PC-3 (cell line): ENCODE measurements at regions not wholly inside any gene's neighbourhood (a gene's known extent, or its start where the extent isn't known, plus 50 kb on each side); places are given as distances from the start of the nearest gene placed in this dataset.

Source experiments
- ATAC-seq: fragments of 200-7000 bp; cut with Tn5 transposase; 2 replicates; pipeline ENCODE4 v1.9.1; 2020; ENCODE audit warnings: mild to moderate bottlenecking, moderate library complexity
- BruUV-seq: library from RNA; stranded (reverse); fragments of 400-500 nt; replicated peaks from 2 replicates; lab custom pipeline; 2021; lab: Mats Ljungman, UMichigan
- CTCF ChIA-PET: fragments of 300-600 bp; sonication (Branson Sonifier 250); formaldehyde crosslinking; loops from one replicate; lab custom pipeline; 2022; ENCODE audit warnings: antibody characterized with exemption; lab: Charles Lee
- POLR2A ChIA-PET: fragments of 300-600 bp; sonication (Branson Sonifier 250); formaldehyde crosslinking; loops from one replicate; lab custom pipeline; 2022; ENCODE audit warnings: antibody characterized with exemption; ENCODE audit not compliant: unreplicated experiment; lab: Charles Lee
- DNase-seq: peaks from one replicate; pipeline ENCODE4 v3.0.0-alpha.2; 2015
- H2AFZ ChIP-seq: fragments of 300-600 bp; sonication (generic); 2 replicates; pipeline ENCODE4 v1.6.0; 2016; ENCODE audit warnings: antibody characterized with exemption, low read length
- H3F3A ChIP-seq: fragments of 300-600 bp; sonication (generic); one replicate; pipeline ENCODE4 v1.6.0; 2017; ENCODE audit warnings: antibody characterized with exemption, low read length, control low read depth, mild to moderate bottlenecking; ENCODE audit not compliant: unreplicated experiment
- H3K27ac ChIP-seq: fragments of 300-600 bp; sonication (generic); 2 replicates; pipeline ENCODE4 v1.5.1; 2016; ENCODE audit warnings: mild to moderate bottlenecking, low read length
- H3K27me3 ChIP-seq: fragments of 300-600 bp; sonication (generic); 2 replicates; pipeline ENCODE4 v1.6.1; 2016; ENCODE audit warnings: low read length, mixed read lengths
- H3K36me3 ChIP-seq: fragments of 300-600 bp; sonication (generic); 2 replicates; pipeline ENCODE4 v1.6.1; 2016; ENCODE audit warnings: low read depth, mixed run types, low read length, mixed read lengths
- H3K4me1 ChIP-seq: fragments of 300-600 bp; sonication (generic); 2 replicates; pipeline ENCODE4 v1.5.1; 2016; ENCODE audit warnings: low read length; ENCODE audit not compliant: insufficient read depth
- H3K4me2 ChIP-seq: fragments of 300-600 bp; sonication (generic); 2 replicates; pipeline ENCODE4 v1.6.0; 2016; ENCODE audit warnings: low read length
- H3K4me3 ChIP-seq: fragments of 300-600 bp; sonication (generic); 2 replicates; pipeline ENCODE4 v1.5.1; 2016; ENCODE audit warnings: mild to moderate bottlenecking, low read length, mixed read lengths
- H3K79me2 ChIP-seq: fragments of 300-600 bp; sonication (generic); 2 replicates; pipeline ENCODE4 v1.6.1; 2017; ENCODE audit warnings: low read length, mixed read lengths
- H3K9ac ChIP-seq: fragments of 300-600 bp; sonication (generic); 2 replicates; pipeline ENCODE4 v1.6.0; 2016; ENCODE audit warnings: mild to moderate bottlenecking, low read length
- H3K9me2 ChIP-seq: fragments of 300-600 bp; sonication (generic); replicated peaks from 2 replicates; pipeline ENCODE4 v1.6.1; 2016; ENCODE audit warnings: mixed run types, low read length, mixed read lengths
- H3K9me3 ChIP-seq: fragments of 300-600 bp; sonication (generic); 2 replicates; pipeline ENCODE4 v1.6.1; 2016; ENCODE audit warnings: low read length, mixed read lengths
- H4K20me1 ChIP-seq: fragments of 300-600 bp; sonication (generic); 2 replicates; pipeline ENCODE4 v1.6.1; 2016; ENCODE audit warnings: low read length, mixed read lengths
- CTCF ChIP-seq: fragments of 300-600 bp; sonication (generic); conservative IDR thresholded peaks from 2 replicates; pipeline ENCODE4 v1.5.1; 2017; ENCODE audit warnings: antibody characterized with exemption, low read depth, mild to moderate bottlenecking, low read length
- EZH2 ChIP-seq: fragments of 300-600 bp; sonication (generic); IDR thresholded peaks from one replicate; pipeline ENCODE4 v1.6.1; 2017; ENCODE audit warnings: antibody characterized with exemption, mild to moderate bottlenecking, low read length; ENCODE audit not compliant: unreplicated experiment
- EZH2phosphoT487 ChIP-seq: fragments of 300-600 bp; sonication (generic); IDR thresholded peaks from 2 replicates; pipeline ENCODE4 v1.6.1; 2018; ENCODE audit warnings: mild to moderate bottlenecking, antibody characterized with exemption, low read length, borderline replicate concordance
- intact Hi-C: fragments of 100-400 bp; cut with micrococcal nuclease; formaldehyde crosslinking; loops from 2 replicates; pipeline ENCODE4 v1.9.0; 2023

GRCh38 chr1:70546726-70547125 lies 135.7 kb downstream of the CTH start:
- H3K79me2 ChIP-seq, result no peaks in the 10 kb centered on the region
- no peak overlapping the region for H2AFZ ChIP-seq
- no TSS peak for BruUV-seq
- DNase-seq (no peak), ATAC-seq (no peak)
- no peak overlapping the region for H3K4me3 ChIP-seq
- H3K27me3 ChIP-seq, result peaks cover 48% of the 10 kb centered on the region
- H3K4me2 ChIP-seq, result no peak overlapping the region
- H3K9me2 ChIP-seq, result no peaks in the 10 kb centered on the region
- no peak overlapping the region for H3K9ac ChIP-seq
- intact Hi-C loops, result no loop called here
- H3F3A ChIP-seq, result no peaks in the 10 kb centered on the region
- no peaks in the 10 kb centered on the region for H3K4me1 ChIP-seq
- H4K20me1 ChIP-seq, result no peaks in the 10 kb centered on the region
- POLR2A ChIA-PET, result interaction anchor here (0.6 kb wide), 1 partner anchor 353 kb away, joined by 3 read pairs; no protein-coding TSS in a partner anchor
- H3K27ac ChIP-seq, result no peak overlapping the region
- no peaks in the 10 kb centered on the region for H3K9me3 ChIP-seq
- no peak for TF ChIP-seq EZH2phosphoT487
- TF ChIP-seq EZH2, result no peak
- no peak for TF ChIP-seq CTCF
- H3K36me3 ChIP-seq, result no peaks in the 10 kb centered on the region
- CTCF ChIA-PET, result no interaction called here

- Histone ChIP-seq H3K27ac (no peak overlapping the region), H3K4me3 (no peak overlapping the region), H3F3A (no peaks in the 10 kb centered on the region), H3K9ac (no peak overlapping the region), H4K20me1 (no peaks in the 10 kb centered on the region), H3K4me2 (no peak overlapping the region), H3K4me1 (no peaks in the 10 kb centered on the region), H3K36me3 (no peaks in the 10 kb centered on the region), H3K9me3 (no peaks in the 10 kb centered on the region), H3K9me2 (no peaks in the 10 kb centered on the region), H2AFZ (no peak overlapping the region), H3K27me3 (peaks cover 75% of the 10 kb centered on the region), H3K79me2 (no peaks in the 10 kb centered on the region)
- no peak for ATAC-seq
- ChIA-PET CTCF (no interaction called here), POLR2A (no interaction called here)
- DNase-seq, result no peak
- TF ChIP-seq EZH2 (no peak), EZH2phosphoT487 (no peak), CTCF (no peak)
- intact Hi-C loops, result no loop called here
- no TSS peak for BruUV-seq
Observed at GRCh38 chr1:70552662-70553566, 141.8 kb downstream of the CTH start.

GRCh38 chr1:70553567-70553956 lies 142.5 kb downstream of the CTH start:
- TF ChIP-seq EZH2phosphoT487 (no peak), CTCF (no peak), EZH2 (no peak)
- no peak overlapping the region for H3K4me2 ChIP-seq
- ChIA-PET CTCF (no interaction called here), POLR2A (no interaction called here)
- no peak overlapping the region for H3K9ac ChIP-seq
- H3K9me2 ChIP-seq, result no peaks in the 10 kb centered on the region
- H3K27ac ChIP-seq, result no peak overlapping the region
- ATAC-seq, result no peak
- no peaks in the 10 kb centered on the region for H4K20me1 ChIP-seq
- H3K9me3 ChIP-seq, result no peaks in the 10 kb centered on the region
- no peaks in the 10 kb centered on the region for H3K79me2 ChIP-seq
- BruUV-seq, result no TSS peak
- no peaks in the 10 kb centered on the region for H3K36me3 ChIP-seq
- H3K27me3 ChIP-seq, result peaks cover 71% of the 10 kb centered on the region
- intact Hi-C loops, result no loop called here
- H3K4me1 ChIP-seq, result no peaks in the 10 kb centered on the region
- H3K4me3 ChIP-seq, result no peak overlapping the region
- no peak overlapping the region for H2AFZ ChIP-seq
- no peak for DNase-seq
- H3F3A ChIP-seq, result no peaks in the 10 kb centered on the region
